Muscle of leg (tissue), 3 donors: ENCODE measurements at regions not wholly inside any gene's neighbourhood (a gene's known extent, or its start where the extent isn't known, plus 50 kb on each side); places are given as distances from the start of the nearest gene placed in this dataset.

Source experiments
- DNase-seq: peaks from one replicate; pipeline ENCODE4 v3.0.0; 2013
- H3K27ac ChIP-seq: one replicate; pipeline ENCODE4 v1.5.1; 2013; ENCODE audit warnings: mild to moderate bottlenecking, low read length, control low read depth
- H3K27me3 ChIP-seq: one replicate; pipeline ENCODE4 v1.6.1; 2013; ENCODE audit warnings: low read length; ENCODE audit not compliant: control insufficient read depth, insufficient read depth
- H3K36me3 ChIP-seq: one replicate; pipeline ENCODE4 v1.6.1; 2013; ENCODE audit warnings: low read length; ENCODE audit not compliant: control insufficient read depth, insufficient read depth
- H3K4me1 ChIP-seq: one replicate; pipeline ENCODE4 v1.6.1; 2013; ENCODE audit warnings: low read length; ENCODE audit not compliant: control insufficient read depth, insufficient read depth
- H3K4me3 ChIP-seq: one replicate; pipeline ENCODE4 v1.5.1; 2013; ENCODE audit warnings: low read length, control low read depth
- H3K9me3 ChIP-seq: replicated peaks from 2 replicates; pipeline ENCODE4 v1.6.1; 2013; ENCODE audit warnings: low read depth, low read length; ENCODE audit not compliant: control insufficient read depth
- WGBS: methylation state at CpG from one replicate; pipeline ENCODE4 v1.1.5; 2013; ENCODE audit warnings: missing lambda C conversion rate; ENCODE audit not compliant: insufficient coverage; 5-methylcytosine and 5-hydroxymethylcytosine counted together

DNA sequence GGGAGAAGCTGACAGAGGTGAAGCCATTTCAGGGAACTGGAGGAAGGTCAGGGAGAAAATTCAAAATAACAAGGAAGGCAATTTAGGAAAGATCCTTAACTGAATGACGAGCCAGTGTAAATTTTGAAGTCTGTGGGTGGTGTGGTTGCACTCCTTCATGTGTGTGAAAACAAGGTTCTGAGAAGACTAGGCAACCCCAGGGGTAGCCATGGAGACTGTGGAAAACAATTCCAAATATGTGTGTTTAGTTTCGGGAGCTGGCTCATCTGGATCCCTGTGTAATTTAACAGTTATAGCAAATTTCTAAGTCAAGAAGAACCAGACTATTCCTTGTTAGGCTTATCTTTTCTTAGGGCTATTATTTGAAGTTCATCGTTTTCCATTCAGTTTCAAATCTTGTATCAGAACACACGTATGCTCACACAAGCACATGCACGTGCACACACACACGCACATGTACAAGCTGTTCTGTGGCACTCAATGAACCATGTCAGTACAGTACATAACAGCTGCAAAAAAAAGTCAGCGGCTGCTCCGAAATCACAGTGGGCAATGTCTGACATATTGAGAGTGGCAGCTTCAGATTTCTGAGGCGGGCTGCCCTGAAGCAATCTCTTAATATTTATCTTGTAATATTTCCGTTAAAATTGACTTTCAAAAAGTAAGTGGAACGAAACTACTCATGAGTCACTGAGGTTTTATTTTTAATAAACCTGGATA is 411.2 kb downstream of the AEBP2 start:
- 75% methylated on average over 1 of the region's 11 CpGs for WGBS
- Histone ChIP-seq H3K27ac (peak overlapping the region; percentile 11), H3K9me3 (peaks cover 9% of the 10 kb centered on the region), H3K4me3 (no peak overlapping the region), H3K4me1 (no peaks in the 10 kb centered on the region), H3K36me3 (no peaks in the 10 kb centered on the region), H3K27me3 (no peaks in the 10 kb centered on the region)
- peak; percentile 61 for DNase-seq

- Histone ChIP-seq H3K4me3 (no peak overlapping the region), H3K4me1 (no peaks in the 10 kb centered on the region), H3K27me3 (no peaks in the 10 kb centered on the region), H3K36me3 (no peaks in the 10 kb centered on the region), H3K9me3 (peaks cover 9% of the 10 kb centered on the region), H3K27ac (no peak overlapping the region)
- WGBS, result 88% methylated on average over 2 of the region's 5 CpGs
- DNase-seq, result no peak
Observed at GRCh38 chr12:19852100-19852855, 413.0 kb downstream of the AEBP2 start.

DNA sequence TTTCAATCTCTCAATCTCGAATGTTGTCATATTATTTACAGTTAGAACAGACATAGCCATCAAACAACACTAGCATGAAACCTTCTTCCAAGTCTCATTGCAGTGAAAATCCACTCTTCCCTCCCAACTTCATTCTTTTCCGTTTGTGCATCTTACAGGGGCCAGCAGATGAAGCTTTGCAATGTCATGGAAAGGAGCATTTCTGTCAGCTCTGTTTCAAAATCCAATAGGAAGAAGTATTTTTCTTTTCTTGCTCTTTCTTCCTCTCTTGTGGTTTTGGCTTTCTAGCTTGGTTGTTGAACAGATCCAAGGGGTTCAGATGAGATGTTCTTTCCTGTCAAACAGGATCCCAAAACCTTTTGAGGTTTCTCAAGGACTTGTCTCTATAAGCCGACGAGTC is 416.6 kb downstream of the AEBP2 start:
- Histone ChIP-seq H3K36me3 (no peaks in the 10 kb centered on the region), H3K9me3 (peaks cover 4% of the 10 kb centered on the region), H3K27me3 (no peaks in the 10 kb centered on the region), H3K4me3 (no peak overlapping the region), H3K4me1 (no peaks in the 10 kb centered on the region), H3K27ac (no peak overlapping the region)
- WGBS, result 76% methylated on average over 3 of the region's 4 CpGs
- no peak for DNase-seq

- Histone ChIP-seq H3K27ac (peak overlapping the region; percentile 31), H3K27me3 (no peaks in the 10 kb centered on the region), H3K4me1 (no peaks in the 10 kb centered on the region), H3K4me3 (no peak overlapping the region), H3K36me3 (no peaks in the 10 kb centered on the region), H3K9me3 (peaks cover 4% of the 10 kb centered on the region)
- DNase-seq, result peak; percentile 54
- no CpG with 5 or more reads among the region's 5 CpGs for WGBS
Observed at GRCh38 chr12:19856389-19856788, 417.1 kb downstream of the AEBP2 start.

DNA sequence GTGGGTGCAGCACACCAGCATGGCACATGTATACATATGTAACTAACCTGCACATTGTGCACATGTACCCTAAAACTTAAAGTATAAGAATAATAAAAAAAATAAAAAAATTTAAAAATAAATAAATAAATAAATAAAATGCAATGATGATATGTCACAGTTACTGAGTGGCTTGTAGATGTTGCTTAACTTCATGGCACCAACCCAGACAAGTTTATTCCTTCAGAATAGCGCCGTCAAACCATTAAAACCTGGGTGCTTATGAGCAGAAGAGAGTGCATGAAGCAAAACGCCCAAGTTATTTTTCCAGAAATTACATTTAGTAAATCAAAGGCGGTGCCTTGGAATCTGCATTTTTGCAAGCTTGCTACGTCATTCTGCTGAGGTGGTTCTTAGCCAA is 417.9 kb downstream of the AEBP2 start:
- Histone ChIP-seq H3K27ac (no peak overlapping the region), H3K4me3 (no peak overlapping the region), H3K4me1 (no peaks in the 10 kb centered on the region), H3K27me3 (no peaks in the 10 kb centered on the region), H3K36me3 (no peaks in the 10 kb centered on the region), H3K9me3 (peaks cover 4% of the 10 kb centered on the region)
- WGBS, result 87% methylated on average over 3 of the region's 5 CpGs
- no peak for DNase-seq

DNA sequence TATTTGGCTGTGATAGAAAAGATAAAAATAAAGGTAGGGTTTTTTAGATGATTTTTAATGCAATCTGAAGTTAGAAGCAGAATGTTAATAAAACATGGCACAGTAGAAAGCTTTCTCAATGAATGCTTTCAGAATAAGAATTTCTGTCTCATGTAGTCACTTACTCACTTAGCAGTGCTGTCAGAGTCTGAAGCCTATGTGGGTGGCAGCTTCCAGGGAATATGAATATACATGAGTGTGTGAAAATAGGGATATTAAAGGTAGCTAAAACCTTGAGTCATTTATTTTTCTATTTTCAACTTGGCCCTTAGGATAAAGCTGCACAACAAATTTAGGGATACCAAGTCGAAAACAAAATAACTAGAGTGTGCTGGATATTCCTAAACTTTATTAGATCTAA is 427.9 kb downstream of the AEBP2 start:
- no peaks in the 10 kb centered on the region for H3K4me1 ChIP-seq
- no peak for DNase-seq
- no CpG with 5 or more reads among the region's 1 CpG for whole genome bisulfite sequencing
- no peaks in the 10 kb centered on the region for H3K9me3 ChIP-seq
- H3K27me3 ChIP-seq, result no peaks in the 10 kb centered on the region
- no peak overlapping the region for H3K4me3 ChIP-seq
- no peak overlapping the region for H3K27ac ChIP-seq
- H3K36me3 ChIP-seq, result no peaks in the 10 kb centered on the region

- DNase-seq, result no peak
- WGBS, result no CpG with 5 or more reads among the region's 2 CpGs
- no peak overlapping the region for H3K27ac ChIP-seq
- no peaks in the 10 kb centered on the region for H3K36me3 ChIP-seq
- no peak overlapping the region for H3K4me3 ChIP-seq
- H3K9me3 ChIP-seq, result no peaks in the 10 kb centered on the region
- no peaks in the 10 kb centered on the region for H3K27me3 ChIP-seq
- H3K4me1 ChIP-seq, result no peaks in the 10 kb centered on the region
Observed at GRCh38 chr12:19867970-19868369, 428.7 kb downstream of the AEBP2 start.

GRCh38 chr12:19869413-19869812 is 430.1 kb downstream of the AEBP2 start:
- Histone ChIP-seq H3K36me3 (no peaks in the 10 kb centered on the region), H3K4me1 (no peaks in the 10 kb centered on the region), H3K9me3 (no peaks in the 10 kb centered on the region), H3K27ac (no peak overlapping the region), H3K27me3 (no peaks in the 10 kb centered on the region), H3K4me3 (no peak overlapping the region)
- 73% methylated on average over 2 of the region's 5 CpGs for WGBS
- peak; percentile 9 for DNase-seq

DNA sequence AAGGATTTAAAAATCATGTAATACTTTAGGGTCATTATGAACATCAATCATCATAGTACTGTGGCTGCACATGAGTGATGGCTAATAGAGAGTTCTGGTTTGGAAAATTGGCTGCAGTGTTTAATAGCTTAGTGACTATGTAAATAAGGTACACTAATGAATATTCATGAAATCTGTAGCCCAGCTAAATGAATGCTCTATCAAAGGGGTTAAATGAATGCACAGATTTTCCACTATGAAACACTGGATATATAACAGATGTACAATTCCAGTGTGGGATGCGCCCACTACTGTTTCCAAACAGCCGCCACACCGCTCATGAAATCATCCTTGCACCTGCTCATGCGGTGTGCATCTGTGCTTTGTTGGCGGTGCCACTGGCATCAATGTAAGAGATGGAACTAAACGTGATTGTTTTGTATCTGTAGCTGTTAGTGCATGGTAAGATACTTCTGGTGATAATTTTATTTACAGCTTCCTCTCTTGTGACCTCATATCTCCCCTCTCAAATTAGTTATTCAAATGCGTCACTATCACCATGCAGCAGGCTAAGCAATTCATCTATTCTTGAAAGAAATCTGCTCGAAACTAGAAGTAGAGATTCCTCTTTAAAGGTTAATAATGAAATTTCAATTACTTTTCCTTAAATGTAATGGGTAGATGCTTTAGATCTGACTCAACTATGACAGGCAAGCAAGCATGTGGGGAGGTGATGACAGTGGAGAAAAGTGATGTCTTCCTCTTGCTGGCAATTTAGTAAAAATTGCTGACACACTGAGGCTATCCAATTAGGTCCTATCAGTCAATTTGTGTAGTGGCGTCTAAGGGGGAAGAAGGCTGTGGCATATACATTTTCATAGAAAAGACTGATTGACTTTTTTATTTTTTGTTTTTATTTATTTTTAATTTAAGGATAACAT is 433.6 kb downstream of the AEBP2 start:
- Histone ChIP-seq H3K9me3 (no peaks in the 10 kb centered on the region), H3K4me3 (no peak overlapping the region), H3K4me1 (no peaks in the 10 kb centered on the region), H3K27ac (no peak overlapping the region), H3K36me3 (no peaks in the 10 kb centered on the region), H3K27me3 (no peaks in the 10 kb centered on the region)
- no peak for DNase-seq
- WGBS, result no CpG with 5 or more reads among the region's 9 CpGs

DNA sequence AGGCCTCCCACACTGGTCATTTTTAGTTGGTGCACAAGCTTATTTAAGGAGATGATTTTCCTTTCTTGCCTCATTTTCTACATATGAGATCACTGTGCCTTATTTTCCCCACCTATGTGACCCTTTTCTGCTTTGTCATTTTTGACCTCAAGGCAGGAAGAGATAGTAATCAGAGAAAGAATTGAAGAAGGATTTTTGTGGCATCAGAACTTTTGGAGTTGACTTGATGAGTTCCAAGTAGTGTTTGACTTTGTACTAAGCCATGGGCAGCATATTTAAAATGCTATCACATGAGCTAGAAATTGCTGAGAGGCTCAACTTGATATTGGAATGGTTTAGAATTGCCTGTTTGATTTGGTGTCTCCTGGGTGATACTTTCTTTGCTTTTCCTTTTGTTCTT is 440.8 kb downstream of the AEBP2 start:
- H3K27me3 ChIP-seq, result no peaks in the 10 kb centered on the region
- no peaks in the 10 kb centered on the region for H3K36me3 ChIP-seq
- peaks cover 11% of the 10 kb centered on the region for H3K4me1 ChIP-seq
- H3K9me3 ChIP-seq, result peaks cover 2% of the 10 kb centered on the region
- no peak overlapping the region for H3K27ac ChIP-seq
- no peak for DNase-seq
- H3K4me3 ChIP-seq, result no peak overlapping the region
